ENCODE measurements at regions not wholly inside any gene's neighbourhood (a gene's known extent, or its start where the extent isn't known, plus 50 kb on each side); places are given as distances from the start of the nearest gene placed in this dataset.

DNA sequence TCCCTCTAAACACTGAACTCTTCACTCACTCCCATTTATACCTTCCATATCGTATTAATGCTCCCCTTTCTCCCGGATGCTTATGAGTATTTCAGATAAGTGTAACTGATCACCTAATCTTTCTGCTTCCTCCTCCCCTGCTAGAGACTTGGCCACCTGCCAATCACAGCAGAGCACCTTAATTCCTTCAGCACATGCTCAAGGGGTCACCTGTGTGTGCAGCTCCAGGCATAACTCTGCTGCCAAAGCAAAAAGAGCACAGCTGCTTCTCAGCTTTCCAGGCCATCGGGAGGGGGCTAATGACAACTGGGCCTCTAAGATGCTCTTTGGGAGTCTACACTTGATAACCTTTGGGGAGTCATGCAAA is 106.9 kb upstream of the DYRK2 start:
- no peaks in the 10 kb centered on the region for H3K9me3 ChIP-seq (ENCODE audit: insufficient read depth, low read length)
- no peaks in the 10 kb centered on the region for H4K20me1 ChIP-seq (ENCODE audit: low read depth, low read length)
- H3K9ac ChIP-seq (ENCODE audit: low read length) = no peak overlapping the region
- no peak overlapping the region for H3K27ac ChIP-seq (ENCODE audit: low read depth, low read length)
- H3K27me3 ChIP-seq (ENCODE audit: low read length) = no peaks in the 10 kb centered on the region
- H3F3A ChIP-seq (ENCODE audit: insufficient read depth) = no peaks in the 10 kb centered on the region
- TF ChIP-seq CTCF (IDR thresholded peaks at IDR 0.05; ENCODE audit: insufficient read depth, low read length, poor library complexity, severe bottlenecking) (no peak), EZH2phosphoT487 (conservative IDR thresholded peaks at IDR 0.05; ENCODE audit: low read length) (no peak)
- H3K9me2 ChIP-seq (replicated peaks; ENCODE audit: insufficient read depth, low read length) = no peaks in the 10 kb centered on the region
- H3K79me2 ChIP-seq (ENCODE audit: insufficient read depth, low read length) = no peaks in the 10 kb centered on the region
- H3K4me3 ChIP-seq (ENCODE audit: insufficient read depth, low read length, poor library complexity, severe bottlenecking) = no peak overlapping the region
- no peak overlapping the region for H3K4me2 ChIP-seq (ENCODE audit: low read depth, low read length, poor library complexity, severe bottlenecking)
- no peaks in the 10 kb centered on the region for H3K36me3 ChIP-seq (ENCODE audit: low read length)
- no peak overlapping the region for H2AFZ ChIP-seq (ENCODE audit: low read depth, low read length, severe bottlenecking)

- H4K20me1 ChIP-seq (ENCODE audit: low read depth, low read length) = no peaks in the 10 kb centered on the region
- no peaks in the 10 kb centered on the region for H3K9me3 ChIP-seq (ENCODE audit: insufficient read depth, low read length)
- no peaks in the 10 kb centered on the region for H3K9me2 ChIP-seq (replicated peaks; ENCODE audit: insufficient read depth, low read length)
- no peak overlapping the region for H3K4me3 ChIP-seq (ENCODE audit: insufficient read depth, low read length, poor library complexity, severe bottlenecking)
- H3F3A ChIP-seq (ENCODE audit: insufficient read depth) = no peaks in the 10 kb centered on the region
- H3K36me3 ChIP-seq (ENCODE audit: low read length) = no peaks in the 10 kb centered on the region
- H3K4me2 ChIP-seq (ENCODE audit: low read depth, low read length, poor library complexity, severe bottlenecking) = no peak overlapping the region
- H2AFZ ChIP-seq (ENCODE audit: low read depth, low read length, severe bottlenecking) = no peak overlapping the region
- H3K79me2 ChIP-seq (ENCODE audit: insufficient read depth, low read length) = no peaks in the 10 kb centered on the region
- TF ChIP-seq CTCF (IDR thresholded peaks at IDR 0.05; ENCODE audit: insufficient read depth, low read length, poor library complexity, severe bottlenecking) (no peak), EZH2phosphoT487 (conservative IDR thresholded peaks at IDR 0.05; ENCODE audit: low read length) (no peak)
- no peak overlapping the region for H3K27ac ChIP-seq (ENCODE audit: low read depth, low read length)
- H3K9ac ChIP-seq (ENCODE audit: low read length) = no peak overlapping the region
- H3K27me3 ChIP-seq (ENCODE audit: low read length) = no peaks in the 10 kb centered on the region
These were observed 105.3 kb upstream of the DYRK2 start for GRCh38 chr12:67543021-67543770.

- no peak for TF ChIP-seq EZH2phosphoT487 (conservative IDR thresholded peaks at IDR 0.05; ENCODE audit: low read length)
- no peak for TF ChIP-seq CTCF (IDR thresholded peaks at IDR 0.05; ENCODE audit: insufficient read depth, low read length, poor library complexity, severe bottlenecking)
- no peak overlapping the region for H3K27ac ChIP-seq (ENCODE audit: low read depth, low read length)
- no peaks in the 10 kb centered on the region for H3K79me2 ChIP-seq (ENCODE audit: insufficient read depth, low read length)
- no peaks in the 10 kb centered on the region for H4K20me1 ChIP-seq (ENCODE audit: low read depth, low read length)
- no peak overlapping the region for H2AFZ ChIP-seq (ENCODE audit: low read depth, low read length, severe bottlenecking)
- H3K9ac ChIP-seq (ENCODE audit: low read length) = no peak overlapping the region
- no peaks in the 10 kb centered on the region for H3K9me2 ChIP-seq (replicated peaks; ENCODE audit: insufficient read depth, low read length)
- no peaks in the 10 kb centered on the region for H3K27me3 ChIP-seq (ENCODE audit: low read length)
- H3K4me3 ChIP-seq (ENCODE audit: insufficient read depth, low read length, poor library complexity, severe bottlenecking) = no peak overlapping the region
- no peaks in the 10 kb centered on the region for H3K9me3 ChIP-seq (ENCODE audit: insufficient read depth, low read length)
- H3K36me3 ChIP-seq (ENCODE audit: low read length) = no peaks in the 10 kb centered on the region
- H3K4me2 ChIP-seq (ENCODE audit: low read depth, low read length, poor library complexity, severe bottlenecking) = no peak overlapping the region
- no peaks in the 10 kb centered on the region for H3F3A ChIP-seq (ENCODE audit: insufficient read depth)
These were observed 103.2 kb upstream of the DYRK2 start for GRCh38 chr12:67545298-67545697.
